ENCODE measurements at regions not wholly inside any gene's neighbourhood (a gene's known extent, or its start where the extent isn't known, plus 50 kb on each side); places are given as distances from the start of the nearest gene placed in this dataset.
"Not testable (repeated sequence)": the region's sequence is repeated elsewhere in the genome, so short reads cannot be mapped to it uniquely, and the experiment has no call there.

GRCh38 chr10:36492590-36493515 lies 632.5 kb upstream of the ANKRD30A start:
- no peak for DNase-seq (ENCODE audit: low read depth)

DNA sequence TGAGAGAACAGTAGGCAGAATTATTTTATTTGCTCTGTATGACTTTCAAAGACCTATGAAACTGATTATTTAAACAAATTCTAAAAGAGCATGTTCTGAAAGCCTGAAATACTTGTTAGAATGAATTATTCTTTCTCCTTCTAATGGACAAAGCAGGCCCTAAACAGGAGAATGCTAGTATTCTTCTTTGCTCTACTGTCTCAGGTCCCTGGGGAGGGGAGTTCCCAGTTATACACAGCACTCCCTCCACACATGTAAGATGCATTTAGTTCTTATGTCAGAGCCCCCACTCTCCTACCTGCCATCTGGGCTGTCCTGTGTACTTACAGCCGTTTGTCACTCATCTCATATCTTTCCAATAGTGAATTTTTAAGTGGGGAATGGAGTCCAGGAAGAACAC lies 633.5 kb upstream of the ANKRD30A start:
- no peak for DNase-seq (ENCODE audit: low read depth)

GRCh38 chr10:36489611-36490228 lies 635.7 kb upstream of the ANKRD30A start:
- no peak for DNase-seq (ENCODE audit: low read depth)

DNA sequence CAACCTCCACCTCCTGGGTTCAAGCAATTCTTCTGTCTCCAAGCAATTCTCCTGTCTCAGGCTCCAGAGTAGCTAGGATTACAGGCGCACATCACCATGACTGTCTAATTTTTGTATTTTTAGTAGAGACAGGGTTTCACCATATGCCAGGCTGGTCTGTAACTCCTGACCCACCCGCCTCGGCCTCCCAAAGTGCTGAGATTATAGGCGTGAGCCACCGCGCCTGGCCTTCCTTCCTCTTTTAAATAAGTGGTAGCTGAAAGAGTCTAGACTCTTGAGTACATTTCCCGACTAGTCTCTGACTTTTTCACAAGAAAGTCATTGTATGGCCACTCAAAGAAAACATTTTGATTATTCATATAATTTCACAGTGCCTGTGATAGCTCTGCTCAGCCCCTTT lies 636.2 kb upstream of the ANKRD30A start:
- DNase-seq (ENCODE audit: low read depth), result no peak

DNA sequence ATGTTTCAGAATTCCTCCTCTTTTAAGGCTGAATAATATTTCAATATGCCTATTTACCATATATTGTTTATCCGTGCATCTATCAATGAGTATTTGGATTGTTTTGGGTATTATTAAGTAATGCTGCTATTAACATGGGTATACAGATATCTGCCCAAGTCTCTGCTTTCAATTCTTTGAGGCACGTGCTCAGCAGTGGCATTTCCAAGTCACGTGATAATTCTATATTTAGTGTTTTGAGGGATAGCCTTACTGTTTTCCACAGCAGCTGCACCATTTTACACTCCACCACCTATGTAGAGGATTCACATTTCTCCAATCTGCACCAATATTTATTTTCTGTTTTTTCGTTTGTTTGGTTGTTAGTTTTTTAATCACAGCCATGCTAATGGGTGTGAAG lies 636.8 kb upstream of the ANKRD30A start:
- DNase-seq (ENCODE audit: low read depth), result no peak

DNA sequence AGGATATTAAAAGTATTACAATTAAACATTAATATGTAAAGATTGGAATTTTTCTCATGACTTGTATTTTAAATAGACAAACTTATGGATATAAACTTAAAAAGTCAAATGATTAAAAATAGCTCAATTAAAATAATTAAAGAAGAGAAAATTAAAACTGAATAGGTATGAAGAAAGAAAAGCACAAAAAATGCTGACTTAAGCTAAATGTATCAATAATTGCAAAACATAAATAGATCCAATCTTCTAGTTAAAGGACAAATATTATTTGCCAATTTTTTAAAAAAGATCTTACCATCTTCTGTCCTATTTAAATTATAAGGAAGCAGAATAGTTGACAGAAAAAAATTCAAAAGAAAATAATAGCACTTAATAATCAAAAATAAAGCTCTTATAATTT lies 646.3 kb upstream of the ANKRD30A start:
- no peak for DNase-seq (ENCODE audit: low read depth)

DNA sequence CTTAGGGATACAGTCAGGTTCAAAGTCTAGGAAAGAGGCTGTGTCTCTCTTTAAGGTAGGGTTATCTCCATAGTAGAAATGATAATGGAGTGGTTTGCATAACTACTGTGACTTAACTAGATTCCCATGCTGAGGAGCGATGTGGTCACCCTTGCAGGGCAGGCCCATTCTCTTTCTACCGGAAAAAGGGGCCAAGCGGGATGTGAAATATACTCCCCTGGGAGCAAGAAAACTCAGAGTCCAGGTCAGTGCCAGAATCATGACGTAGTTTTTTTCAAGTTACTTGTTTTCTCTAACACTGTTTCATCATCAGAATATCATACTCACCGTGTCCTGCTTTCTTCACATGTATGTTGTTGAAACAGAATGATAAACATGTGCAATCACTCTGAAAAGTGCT lies 649.0 kb upstream of the ANKRD30A start:
- no peak for DNase-seq (ENCODE audit: low read depth)

GRCh38 chr10:36475746-36476145 lies 649.7 kb upstream of the ANKRD30A start:
- no peak for DNase-seq (ENCODE audit: low read depth)

DNA sequence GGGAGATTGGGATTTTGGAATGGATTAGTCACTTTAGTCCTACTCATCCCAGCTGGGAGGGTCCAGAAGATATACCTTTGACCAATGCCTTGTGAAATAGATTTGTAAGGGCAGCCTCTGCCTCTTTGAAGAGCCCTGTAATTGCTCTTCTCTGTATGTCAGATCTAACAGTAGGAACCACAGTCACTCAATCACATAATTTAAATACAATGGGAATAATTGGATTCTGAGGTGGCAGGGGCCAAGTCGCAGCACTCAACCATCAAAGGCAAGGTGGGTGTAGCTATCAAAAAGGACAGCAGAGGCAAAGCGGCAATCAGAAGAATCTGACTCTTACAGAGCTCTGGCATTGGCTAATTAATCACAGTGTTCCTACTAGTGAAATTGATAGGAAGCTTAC lies 650.9 kb upstream of the ANKRD30A start:
- no peak for DNase-seq (ENCODE audit: low read depth)

GRCh38 chr10:36473122-36473521 lies 652.3 kb upstream of the ANKRD30A start:
- no peak for DNase-seq (ENCODE audit: low read depth)

GRCh38 chr10:36469585-36469984 lies 655.8 kb upstream of the ANKRD30A start:
- DNase-seq (ENCODE audit: low read depth), result no peak

DNA sequence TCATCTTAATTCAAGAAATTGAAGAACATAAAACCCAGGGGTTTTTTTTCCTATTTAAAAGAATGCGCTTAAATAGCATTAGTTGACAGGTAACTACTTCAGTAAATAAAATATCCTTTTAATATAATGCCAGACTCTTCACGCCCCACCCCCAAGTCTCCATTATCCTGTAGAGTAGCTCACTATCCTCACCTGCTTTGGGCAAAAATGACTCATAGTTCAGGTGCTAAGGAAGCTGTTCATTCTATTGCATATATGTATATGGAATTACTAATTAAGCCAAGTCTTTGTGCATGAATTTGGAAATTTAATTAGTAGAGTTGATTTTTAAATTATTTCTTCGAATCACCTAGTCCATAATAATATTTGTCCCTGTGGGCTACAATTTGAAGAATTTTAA lies 656.8 kb upstream of the ANKRD30A start:
- DNase-seq (ENCODE audit: low read depth), result no peak

DNA sequence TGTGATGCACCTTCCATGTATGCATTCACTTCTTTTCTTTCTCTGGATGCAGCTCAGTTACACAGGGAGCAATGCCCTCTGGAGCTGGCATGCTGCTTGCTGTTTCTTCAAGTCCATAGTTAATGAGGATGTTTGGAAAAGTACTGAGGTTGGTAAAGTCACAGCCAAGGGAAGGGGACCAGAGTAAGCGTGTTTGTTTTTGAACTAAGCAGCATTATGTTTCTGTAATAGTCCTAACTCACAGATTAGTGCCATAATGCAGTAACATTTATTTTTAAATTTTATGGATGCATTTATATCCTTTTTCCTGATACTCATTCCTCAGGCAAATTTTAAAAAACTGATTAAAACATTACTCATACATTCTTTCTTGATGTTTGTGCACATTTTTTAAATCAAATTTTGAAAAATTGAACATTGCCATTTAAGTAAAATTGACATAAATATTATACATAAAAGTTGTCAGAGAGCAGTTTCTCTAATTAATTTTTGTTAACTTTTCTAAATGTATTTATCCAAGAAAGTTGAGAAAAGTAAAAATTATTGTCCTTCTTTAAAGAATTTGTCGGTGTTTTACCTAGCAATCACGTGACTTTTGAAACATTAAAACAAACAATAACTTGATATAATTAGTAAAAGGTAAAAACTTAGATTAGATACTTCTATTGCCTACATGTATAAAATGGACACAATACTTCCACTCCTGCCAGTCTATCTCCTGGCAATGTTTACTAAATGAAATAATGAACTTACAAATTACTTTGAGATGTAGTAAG lies 659.6 kb upstream of the ANKRD30A start:
- no peak for DNase-seq (ENCODE audit: low read depth)

- DNase-seq (ENCODE audit: low read depth), result no peak
These were observed 661.1 kb upstream of the ANKRD30A start for GRCh38 chr10:36464291-36464690.

GRCh38 chr10:36463390-36463789 lies 662.0 kb upstream of the ANKRD30A start:
- no peak for DNase-seq (ENCODE audit: low read depth)

DNA sequence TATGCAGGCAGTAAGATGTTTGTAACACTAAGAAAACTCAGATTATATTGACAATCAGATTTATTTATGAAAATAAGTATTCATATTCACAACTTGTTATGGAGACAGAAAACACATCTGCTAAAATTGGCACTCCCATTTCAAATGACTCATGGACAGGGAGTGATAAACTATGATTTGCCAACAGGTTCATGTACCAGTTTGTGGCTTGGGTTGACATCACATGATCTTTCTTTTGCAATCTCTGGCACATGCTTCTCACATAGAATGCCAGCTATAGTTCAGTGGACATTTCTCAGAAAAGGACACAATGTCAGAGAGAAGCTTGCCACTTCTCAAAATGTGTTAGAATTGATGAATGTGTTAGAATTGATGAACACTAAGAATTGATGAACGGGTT lies 663.2 kb upstream of the ANKRD30A start:
- DNase-seq (ENCODE audit: low read depth), result no peak

- DNase-seq (ENCODE audit: low read depth), result not testable (repeated sequence)
These were observed 667.0 kb upstream of the ANKRD30A start for GRCh38 chr10:36458437-36458836.

GRCh38 chr10:36457751-36458150 lies 667.6 kb upstream of the ANKRD30A start:
- DNase-seq (ENCODE audit: low read depth), result no peak

DNA sequence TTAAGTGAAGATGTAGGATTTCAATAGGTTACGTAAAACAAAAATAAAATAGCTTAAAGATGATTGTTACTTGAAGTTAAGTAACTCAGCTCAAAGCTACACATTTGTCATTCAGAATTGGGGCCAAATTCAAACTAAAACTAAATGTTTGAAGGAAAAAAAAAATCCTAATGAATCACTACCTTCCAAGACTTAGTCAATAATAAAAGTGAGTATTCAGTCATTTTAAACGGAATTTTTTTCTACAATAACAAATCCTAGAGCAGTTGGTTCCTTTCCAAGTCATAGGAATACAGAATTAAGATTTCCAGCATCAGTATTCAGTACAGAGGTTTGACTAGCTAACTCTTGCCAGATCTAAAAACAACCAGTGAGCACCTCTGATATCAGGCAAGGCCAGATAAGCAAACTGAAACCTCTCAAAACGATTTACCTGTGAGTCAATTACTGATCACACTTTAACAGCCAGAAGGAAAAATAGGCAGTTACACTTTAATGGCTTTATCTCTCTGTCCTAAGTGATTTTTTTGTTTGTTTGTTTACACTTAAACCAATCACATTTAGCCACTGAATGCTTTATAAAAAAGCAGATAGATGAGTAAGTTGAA lies 669.8 kb upstream of the ANKRD30A start:
- no peak for DNase-seq (ENCODE audit: low read depth)

DNA sequence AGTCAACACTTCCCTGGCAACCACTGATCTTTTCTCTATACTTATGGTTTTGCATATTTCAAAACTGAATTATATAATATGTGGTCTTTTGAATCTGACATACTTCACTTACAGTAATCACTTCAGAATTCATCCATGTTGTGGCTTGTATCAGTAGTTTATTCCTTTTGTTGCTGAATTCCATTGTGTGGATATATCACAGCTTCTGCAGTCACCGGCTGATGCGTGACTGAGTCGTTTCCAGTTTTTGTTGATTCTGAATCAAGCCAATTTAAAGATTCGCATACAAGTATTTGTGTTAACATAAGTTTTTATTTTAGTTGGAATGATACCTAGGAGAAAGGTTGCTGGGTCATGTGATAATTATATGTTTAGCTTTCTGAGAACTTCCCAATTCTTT lies 672.5 kb upstream of the ANKRD30A start:
- DNase-seq (ENCODE audit: low read depth), result no peak

- DNase-seq (ENCODE audit: low read depth), result no peak
These were observed 673.9 kb upstream of the ANKRD30A start for GRCh38 chr10:36451391-36451970.

DNA sequence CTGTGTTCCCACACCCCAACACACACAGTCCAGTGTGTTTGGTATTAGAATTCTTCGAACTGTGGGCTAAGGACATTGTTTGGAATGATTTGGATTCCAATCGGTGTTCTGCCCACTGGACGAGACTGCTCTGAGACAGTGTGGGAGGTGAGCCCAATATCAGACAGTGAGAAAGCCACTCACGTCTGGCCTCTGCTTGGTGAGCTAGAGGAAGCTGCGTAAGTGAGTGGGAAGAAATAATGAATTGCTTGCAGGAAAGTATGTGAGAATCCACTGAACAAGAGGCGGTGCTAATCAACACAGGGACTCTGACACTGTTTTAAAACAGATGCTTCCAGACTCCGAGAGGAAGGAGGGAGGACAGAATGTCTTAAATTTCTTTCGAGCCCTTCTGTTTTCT lies 675.0 kb upstream of the ANKRD30A start:
- no peak for DNase-seq (ENCODE audit: low read depth)

Data from GM04504 (cell line).